Fibroblast of lung (primary cell): ENCODE measurements at regions not wholly inside any gene's neighbourhood (a gene's known extent, or its start where the extent isn't known, plus 50 kb on each side); places are given as distances from the start of the nearest gene placed in this dataset.
A peak's percentile ranks its signal among the peaks of the same experiment; 100 is the strongest.

Source experiments
- DNase-seq, 2 donors: peaks; one replicate each; pipeline versions ENCODE4 v3.0.0 to v3.0.0-alpha.2; 2010; ENCODE audit warnings: low read depth in 2 of 2
- H2AFZ ChIP-seq: 2 replicates; pipeline ENCODE4 v1.5.1; 2012; ENCODE audit warnings: low read length, control low read depth, inconsistent platforms
- H3K27ac ChIP-seq: 2 replicates; pipeline ENCODE4 v1.5.1; 2011; ENCODE audit warnings: low read length, control low read depth; ENCODE audit not compliant: insufficient read depth
- H3K27me3 ChIP-seq: 2 replicates; pipeline ENCODE4 v1.5.1; 2011; ENCODE audit warnings: mild to moderate bottlenecking, low read length; ENCODE audit not compliant: control insufficient read depth, insufficient read depth
- H3K36me3 ChIP-seq: 2 replicates; pipeline ENCODE4 v1.5.1; 2011; ENCODE audit warnings: low read length; ENCODE audit not compliant: control insufficient read depth, insufficient read depth
- H3K4me1 ChIP-seq: 2 replicates; pipeline ENCODE4 v1.5.1; 2011; ENCODE audit warnings: low read length; ENCODE audit not compliant: control insufficient read depth, insufficient read depth; ENCODE audit errors: extremely low read depth
- H3K4me2 ChIP-seq: 2 replicates; pipeline ENCODE4 v1.5.1; 2011; ENCODE audit warnings: low read length, control low read depth; ENCODE audit not compliant: insufficient read depth; ENCODE audit errors: extremely low read depth
- H3K4me3 ChIP-seq, 4 experiments: fragments of 200-600 bp in 1 of 4; sonication (generic) in 1 of 4; replicated peaks in 1 of 4; 2 replicates each; pipeline ENCODE4 v1.5.1; 2011 to 2016; ENCODE audit warnings: low read length in 4 of 4, low read depth in 3 of 4, mild to moderate bottlenecking in 3 of 4, control low read depth in 2 of 4, inconsistent platforms in 1 of 4, mixed read lengths in 1 of 4; ENCODE audit not compliant: insufficient read depth in 1 of 4; ENCODE audit errors: control extremely low read depth in 1 of 4
- H3K79me2 ChIP-seq: 2 replicates; pipeline ENCODE4 v1.5.1; 2012; ENCODE audit warnings: mild to moderate bottlenecking, low read length, inconsistent platforms; ENCODE audit not compliant: control insufficient read depth, insufficient read depth
- H3K9ac ChIP-seq: 2 replicates; pipeline ENCODE4 v1.5.1; 2011; ENCODE audit warnings: mild to moderate bottlenecking, low read length, control low read depth; ENCODE audit not compliant: insufficient read depth
- H3K9me3 ChIP-seq: 2 replicates; pipeline ENCODE4 v1.5.1; 2012; ENCODE audit warnings: low read depth, low read length; ENCODE audit not compliant: control insufficient read depth, insufficient read depth
- H4K20me1 ChIP-seq: 2 replicates; pipeline ENCODE4 v1.5.1; 2011; ENCODE audit warnings: low read length; ENCODE audit not compliant: control insufficient read depth, insufficient read depth; ENCODE audit errors: extremely low read depth
- CTCF ChIP-seq, 2 donors: IDR thresholded peaks in 1 of 2; conservative IDR thresholded peaks in 1 of 2; 1 replicate in 1 of 2; 2 replicates in 1 of 2; pipeline ENCODE4 v1.5.1; 2011 to 2012; ENCODE audit warnings: low read length in 2 of 2, control low read depth in 1 of 2, inconsistent platforms in 1 of 2, low read depth in 1 of 2, mild to moderate bottlenecking in 1 of 2
- EZH2 ChIP-seq: IDR thresholded peaks from 2 replicates; pipeline ENCODE4 v1.5.1; 2012; ENCODE audit warnings: low read length, control low read depth, mild to moderate bottlenecking; ENCODE audit errors: missing control alignments

- DNase-seq, result peak in 1 of 2 donors; percentile 31
- H3K4me2 ChIP-seq, result no peak overlapping the region
These were observed 236.4 kb upstream of the PRDM1 start for GRCh38 chr6:105849746-105850145.

DNA sequence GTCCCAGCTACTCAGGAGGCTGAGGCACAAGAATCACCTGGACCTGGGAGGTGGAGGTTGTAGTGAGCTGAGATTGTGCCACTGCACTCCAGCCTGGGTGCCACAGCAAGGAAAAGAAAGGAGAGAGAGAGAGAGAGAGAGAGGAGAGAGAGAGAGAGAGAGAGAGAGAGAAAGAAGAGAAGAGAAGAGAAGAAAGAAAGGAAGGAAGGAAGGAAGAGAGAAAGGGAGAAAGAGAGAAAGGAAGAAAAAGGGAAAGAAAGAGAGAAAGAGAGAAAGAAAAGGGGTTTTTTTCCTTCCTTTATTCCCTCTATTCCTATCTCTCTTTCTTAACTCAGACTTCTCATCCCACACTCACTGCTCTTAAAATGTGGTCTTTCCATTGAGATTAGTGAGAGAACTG lies 238.7 kb upstream of the PRDM1 start:
- Histone ChIP-seq H3K4me3 (no peak overlapping the region), H4K20me1 (no peaks in the 10 kb centered on the region), H3K9ac (no peak overlapping the region), H2AFZ (no peak overlapping the region), H3K36me3 (no peaks in the 10 kb centered on the region), H3K4me2 (no peak overlapping the region), H3K4me1 (peaks cover 6% of the 10 kb centered on the region), H3K79me2 (no peaks in the 10 kb centered on the region), H3K27ac (no peak overlapping the region), H3K9me3 (no peaks in the 10 kb centered on the region), H3K27me3 (no peaks in the 10 kb centered on the region)
- DNase-seq, result no peak
- TF ChIP-seq CTCF (conservative IDR thresholded peaks at IDR 0.05 in 1 of 2, IDR thresholded peaks at IDR 0.05 in 1 of 2; ENCODE audit: low read depth in 1 of 2, low read length in 2 of 2) (no peak), EZH2 (no peak)

More at GRCh38 chr6:105849746-105850145, 236.4 kb upstream of the PRDM1 start:
- Histone ChIP-seq H3K79me2 (no peaks in the 10 kb centered on the region), H3K4me3 (no peak overlapping the region), H3K27ac (no peak overlapping the region), H3K9ac (no peak overlapping the region), H3K4me1 (peaks cover 6% of the 10 kb centered on the region), H3K9me3 (no peaks in the 10 kb centered on the region), H3K36me3 (no peaks in the 10 kb centered on the region), H2AFZ (no peak overlapping the region), H3K27me3 (no peaks in the 10 kb centered on the region), H4K20me1 (no peaks in the 10 kb centered on the region)
- TF ChIP-seq EZH2 (no peak), CTCF (conservative IDR thresholded peaks at IDR 0.05 in 1 of 2, IDR thresholded peaks at IDR 0.05 in 1 of 2; ENCODE audit: low read depth in 1 of 2, low read length in 2 of 2) (no peak)

DNA sequence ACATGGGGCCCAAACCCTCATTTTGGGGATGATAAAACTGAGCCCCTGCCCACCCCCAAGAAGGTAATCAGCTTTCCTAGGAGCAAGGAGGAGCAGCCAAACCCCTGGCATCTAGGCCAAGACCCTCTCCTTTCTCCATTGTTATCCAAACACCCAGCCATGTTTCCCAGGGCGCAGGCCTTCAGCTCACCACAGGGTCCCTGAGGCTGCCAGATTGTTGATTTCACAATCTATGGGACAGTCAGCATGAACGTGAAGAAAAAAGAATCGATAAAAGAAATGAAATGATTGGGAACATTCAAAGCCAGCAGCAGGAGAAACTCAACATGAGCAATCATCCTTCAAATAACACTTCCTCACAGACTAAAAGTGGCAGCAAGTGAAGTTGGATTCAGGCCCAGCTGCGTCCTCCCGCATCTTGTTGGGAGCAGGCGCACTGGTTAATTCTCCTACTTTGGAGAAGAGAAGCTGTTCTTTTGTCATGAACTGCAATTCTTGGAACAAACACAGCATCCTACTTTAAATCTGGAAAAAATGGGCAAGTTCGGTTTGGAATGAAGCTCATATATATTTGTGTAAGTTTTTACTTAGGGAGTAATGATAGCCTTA lies 241.8 kb upstream of the PRDM1 start:
- Histone ChIP-seq H3K36me3 (no peaks in the 10 kb centered on the region), H3K9ac (no peak overlapping the region), H3K4me1 (no peaks in the 10 kb centered on the region), H3K4me2 (no peak overlapping the region), H3K27me3 (no peaks in the 10 kb centered on the region), H3K79me2 (no peaks in the 10 kb centered on the region), H2AFZ (peak overlapping the region; percentile 44), H3K9me3 (no peaks in the 10 kb centered on the region), H3K27ac (no peak overlapping the region), H3K4me3 (no peak overlapping the region), H4K20me1 (no peaks in the 10 kb centered on the region)
- TF ChIP-seq EZH2 (no peak), CTCF (conservative IDR thresholded peaks at IDR 0.05 in 1 of 2, IDR thresholded peaks at IDR 0.05 in 1 of 2; ENCODE audit: low read depth in 1 of 2, low read length in 2 of 2) (no peak)
- DNase-seq, result peak in 1 of 2 donors; percentile 69
